Activated naive CD4-positive, alpha-beta T cell treated with anti-CD3 and anti-CD28 coated beads, Interleukin-2, amount 50 U/mL, for 16 hours (primary cell): ENCODE measurements at regions not wholly inside any gene's neighbourhood (a gene's known extent, or its start where the extent isn't known, plus 50 kb on each side); places are given as distances from the start of the nearest gene placed in this dataset.
"Not testable (repeated sequence)": the region's sequence is repeated elsewhere in the genome, so short reads cannot be mapped to it uniquely, and the experiment has no call there.

Experiments
- DNase-seq: peaks from one replicate; pipeline ENCODE4 v3.0.0-alpha.2; 2020

- not testable (repeated sequence) for DNase-seq
Measured at GRCh38 chr2:87319705-87320104, 298.1 kb upstream of the PLGLB1 start.

GRCh38 chr2:87321201-87321600, 299.6 kb upstream of the PLGLB1 start:
- DNase-seq, result not testable (repeated sequence)

GRCh38 chr2:87324335-87325041, 302.8 kb upstream of the PLGLB1 start:
- DNase-seq, result not testable (repeated sequence)

- DNase-seq, result not testable (repeated sequence)
Measured at GRCh38 chr2:87325042-87325910, 303.6 kb upstream of the PLGLB1 start.

- not testable (repeated sequence) for DNase-seq
Measured at GRCh38 chr2:87325911-87326294, 304.3 kb upstream of the PLGLB1 start.

- DNase-seq, result not testable (repeated sequence)
Measured at GRCh38 chr2:87326754-87327153, 305.1 kb upstream of the PLGLB1 start.

- DNase-seq, result not testable (repeated sequence)
Measured at GRCh38 chr2:87327648-87328371, 306.2 kb upstream of the PLGLB1 start.

- not testable (repeated sequence) for DNase-seq
Measured at GRCh38 chr2:87329529-87329928, 307.9 kb upstream of the PLGLB1 start.

- not testable (repeated sequence) for DNase-seq
Measured at GRCh38 chr2:87330486-87330885, 308.8 kb upstream of the PLGLB1 start.

GRCh38 chr2:87331940-87332583, 310.4 kb upstream of the PLGLB1 start:
- not testable (repeated sequence) for DNase-seq

- not testable (repeated sequence) for DNase-seq
Measured at GRCh38 chr2:87334888-87335287, 313.2 kb upstream of the PLGLB1 start.

- DNase-seq, result not testable (repeated sequence)
Measured at GRCh38 chr2:87338998-87339397, 317.4 kb upstream of the PLGLB1 start.

GRCh38 chr2:87341601-87342014, 320.0 kb upstream of the PLGLB1 start:
- DNase-seq, result peak; percentile 69

GRCh38 chr2:87342175-87342574, 320.5 kb upstream of the PLGLB1 start:
- not testable (repeated sequence) for DNase-seq

GRCh38 chr2:87343347-87343746, 321.7 kb upstream of the PLGLB1 start:
- not testable (repeated sequence) for DNase-seq

GRCh38 chr2:87345283-87345682, 323.6 kb upstream of the PLGLB1 start:
- DNase-seq, result not testable (repeated sequence)

GRCh38 chr2:87348556-87348955, 326.9 kb upstream of the PLGLB1 start:
- DNase-seq, result not testable (repeated sequence)

- not testable (repeated sequence) for DNase-seq
Measured at GRCh38 chr2:87349006-87349405, 327.4 kb upstream of the PLGLB1 start.

- not testable (repeated sequence) for DNase-seq
Measured at GRCh38 chr2:87352178-87352934, 330.7 kb upstream of the PLGLB1 start.

- DNase-seq, result not testable (repeated sequence)
Measured at GRCh38 chr2:87353408-87353807, 331.8 kb upstream of the PLGLB1 start.

- not testable (repeated sequence) for DNase-seq
Measured at GRCh38 chr2:87354102-87354501, 332.5 kb upstream of the PLGLB1 start.

GRCh38 chr2:87360250-87360649, 338.6 kb upstream of the PLGLB1 start:
- not testable (repeated sequence) for DNase-seq
